Activated CD8-positive, alpha-beta T cell treated with anti-CD3 and anti-CD28 coated beads for 36 hours (primary cell): ENCODE measurements at regions not wholly inside any gene's neighbourhood (a gene's known extent, or its start where the extent isn't known, plus 50 kb on each side); places are given as distances from the start of the nearest gene placed in this dataset.

Experiments used
- ATAC-seq: fragments of 200-7000 bp; cut with Tn5 transposase; one replicate; pipeline ENCODE4 v1.10.0; 2021; ENCODE audit warnings: mild to moderate bottlenecking, moderate library complexity
- CTCF ChIA-PET: fragments of 350-600 bp; sonication (Branson Sonifier 250); formaldehyde crosslinking; loops from one replicate; lab custom pipeline; 2021; ENCODE audit warnings: antibody characterized with exemption; lab: Charles Lee
- POLR2A ChIA-PET: fragments of 350-600 bp; sonication (Branson Sonifier 250); formaldehyde crosslinking; loops from one replicate; lab custom pipeline; 2021; ENCODE audit warnings: antibody characterized with exemption; lab: Charles Lee
- DNase-seq: peaks from one replicate; pipeline ENCODE4 v3.0.0-alpha.2; 2020
- H3K27ac Mint-ChIP-seq: one replicate; pipeline ENCODE4 v1.8.0; 2021; ENCODE audit warnings: mild to moderate bottlenecking, mixed read lengths
- H3K27me3 Mint-ChIP-seq: one replicate; pipeline ENCODE4 v1.8.0; 2021; ENCODE audit warnings: mixed read lengths
- H3K36me3 Mint-ChIP-seq: one replicate; pipeline ENCODE4 v1.8.0; 2021; ENCODE audit warnings: low read depth, mixed read lengths
- H3K4me1 Mint-ChIP-seq: one replicate; pipeline ENCODE4 v1.8.0; 2021; ENCODE audit warnings: low read depth, mixed read lengths
- H3K4me3 Mint-ChIP-seq: one replicate; pipeline ENCODE4 v1.8.0; 2021; ENCODE audit warnings: mild to moderate bottlenecking, moderate library complexity, mixed read lengths
- H3K9me3 Mint-ChIP-seq: one replicate; pipeline ENCODE4 v1.8.0; 2021; ENCODE audit warnings: mixed read lengths
- intact Hi-C: fragments of 100-400 bp; cut with micrococcal nuclease; formaldehyde crosslinking; loops from one replicate; pipeline ENCODE4 v1.10.0; 2022
- TF ChIP-seq, protein P1 (sequence below): fragments of 200-600 bp; IDR thresholded peaks from one replicate; pipeline ENCODE4 v1.8.0; 2022; ENCODE audit warnings: antibody characterized with exemption, mild to moderate bottlenecking

- H3K9me3 Mint-ChIP-seq, result no peaks in the 10 kb centered on the region
- no peak for DNase-seq
- ATAC-seq, result no peak
- intact Hi-C loops, result no loop called here
- H3K27me3 Mint-ChIP-seq, result no peaks in the 10 kb centered on the region
- H3K36me3 Mint-ChIP-seq, result no peaks in the 10 kb centered on the region
- ChIA-PET POLR2A (no interaction called here), CTCF (no interaction called here)
- no peak overlapping the region for H3K4me3 Mint-ChIP-seq
- H3K27ac Mint-ChIP-seq, result no peak overlapping the region
- no peaks in the 10 kb centered on the region for H3K4me1 Mint-ChIP-seq
- TF ChIP-seq, protein P1, sequence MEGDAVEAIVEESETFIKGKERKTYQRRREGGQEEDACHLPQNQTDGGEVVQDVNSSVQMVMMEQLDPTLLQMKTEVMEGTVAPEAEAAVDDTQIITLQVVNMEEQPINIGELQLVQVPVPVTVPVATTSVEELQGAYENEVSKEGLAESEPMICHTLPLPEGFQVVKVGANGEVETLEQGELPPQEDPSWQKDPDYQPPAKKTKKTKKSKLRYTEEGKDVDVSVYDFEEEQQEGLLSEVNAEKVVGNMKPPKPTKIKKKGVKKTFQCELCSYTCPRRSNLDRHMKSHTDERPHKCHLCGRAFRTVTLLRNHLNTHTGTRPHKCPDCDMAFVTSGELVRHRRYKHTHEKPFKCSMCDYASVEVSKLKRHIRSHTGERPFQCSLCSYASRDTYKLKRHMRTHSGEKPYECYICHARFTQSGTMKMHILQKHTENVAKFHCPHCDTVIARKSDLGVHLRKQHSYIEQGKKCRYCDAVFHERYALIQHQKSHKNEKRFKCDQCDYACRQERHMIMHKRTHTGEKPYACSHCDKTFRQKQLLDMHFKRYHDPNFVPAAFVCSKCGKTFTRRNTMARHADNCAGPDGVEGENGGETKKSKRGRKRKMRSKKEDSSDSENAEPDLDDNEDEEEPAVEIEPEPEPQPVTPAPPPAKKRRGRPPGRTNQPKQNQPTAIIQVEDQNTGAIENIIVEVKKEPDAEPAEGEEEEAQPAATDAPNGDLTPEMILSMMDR, result no peak
These were observed 753.7 kb upstream of the AMOT start for GRCh38 chrX:113594123-113594841.

DNA sequence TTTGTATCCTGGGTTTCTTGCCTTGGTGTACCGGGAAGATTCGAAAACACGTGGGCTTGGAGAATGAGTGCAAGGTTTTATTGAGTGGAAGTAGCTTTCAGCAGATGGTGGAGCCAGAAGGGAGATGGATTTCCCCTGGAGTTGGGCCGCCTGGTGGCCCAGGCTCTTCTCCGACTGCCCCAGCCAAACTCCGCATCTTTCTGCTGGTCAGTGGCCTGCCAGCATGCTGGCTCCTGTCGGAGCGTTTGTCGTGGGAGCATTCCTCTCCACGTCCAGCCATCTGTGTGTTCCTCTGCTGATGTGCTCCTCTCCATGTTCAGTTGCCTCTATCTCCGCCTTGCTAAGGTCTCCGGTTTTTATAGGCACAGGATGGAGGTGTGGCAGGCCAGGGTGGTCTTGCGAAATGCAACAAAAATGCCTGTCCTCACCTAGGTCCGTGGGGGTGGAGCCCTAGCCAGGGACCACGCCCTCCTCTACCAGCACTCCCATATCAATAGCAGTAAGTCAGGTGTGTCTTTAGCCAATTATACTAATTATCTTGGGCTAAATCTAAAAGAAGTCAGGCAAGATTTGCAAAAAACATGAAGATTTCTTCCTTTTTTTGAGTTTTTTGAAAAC lies 745.8 kb upstream of the AMOT start:
- CTCF ChIA-PET, result no interaction called here
- POLR2A ChIA-PET, result no interaction called here

GRCh38 chrX:113580486-113580885 lies 739.9 kb upstream of the AMOT start:
- no peak for DNase-seq
- intact Hi-C loops, result no loop called here
- Mint-ChIP-seq H3K4me1 (no peaks in the 10 kb centered on the region), H3K36me3 (no peaks in the 10 kb centered on the region), H3K27ac (no peak overlapping the region), H3K27me3 (no peaks in the 10 kb centered on the region), H3K9me3 (no peaks in the 10 kb centered on the region), H3K4me3 (no peak overlapping the region)
- ChIA-PET POLR2A (no interaction called here), CTCF (no interaction called here)
- no peak for ATAC-seq
- TF ChIP-seq, protein P1, result no peak

More for the DNA sequence above, 745.8 kb upstream of the AMOT start:
- Mint-ChIP-seq H3K27me3 (no peaks in the 10 kb centered on the region), H3K27ac (no peak overlapping the region), H3K4me1 (no peaks in the 10 kb centered on the region), H3K9me3 (no peaks in the 10 kb centered on the region), H3K36me3 (no peaks in the 10 kb centered on the region), H3K4me3 (no peak overlapping the region)
- ATAC-seq (no peak), DNase-seq (no peak)
- intact Hi-C loops, result no loop called here
- TF ChIP-seq, protein P1, result no peak

DNA sequence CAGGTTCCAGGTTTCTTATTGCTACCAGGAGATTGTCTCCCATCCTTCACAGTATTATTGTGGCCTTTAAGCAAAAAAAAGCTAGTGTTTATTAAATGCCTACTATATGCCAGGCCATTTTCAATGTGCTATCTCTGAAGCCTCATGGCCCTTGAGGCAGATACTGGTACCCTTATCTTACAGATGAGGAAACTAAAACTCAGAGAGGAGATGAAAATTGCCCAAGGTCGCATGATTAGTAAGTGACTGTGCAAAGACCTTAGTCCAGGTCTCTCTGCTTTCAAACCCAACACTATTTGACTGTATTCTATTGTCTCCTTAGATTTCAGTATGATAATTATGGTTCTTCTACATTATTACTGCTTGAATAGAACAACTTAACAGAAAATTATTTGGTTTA lies 717.9 kb upstream of the AMOT start:
- DNase-seq (no peak), ATAC-seq (no peak)
- Mint-ChIP-seq H3K27ac (no peak overlapping the region), H3K4me1 (no peaks in the 10 kb centered on the region), H3K27me3 (no peaks in the 10 kb centered on the region), H3K9me3 (no peaks in the 10 kb centered on the region), H3K36me3 (no peaks in the 10 kb centered on the region), H3K4me3 (no peak overlapping the region)
- ChIA-PET CTCF (no interaction called here), POLR2A (no interaction called here)
- intact Hi-C loops, result no loop called here
- TF ChIP-seq, protein P1, result no peak

DNA sequence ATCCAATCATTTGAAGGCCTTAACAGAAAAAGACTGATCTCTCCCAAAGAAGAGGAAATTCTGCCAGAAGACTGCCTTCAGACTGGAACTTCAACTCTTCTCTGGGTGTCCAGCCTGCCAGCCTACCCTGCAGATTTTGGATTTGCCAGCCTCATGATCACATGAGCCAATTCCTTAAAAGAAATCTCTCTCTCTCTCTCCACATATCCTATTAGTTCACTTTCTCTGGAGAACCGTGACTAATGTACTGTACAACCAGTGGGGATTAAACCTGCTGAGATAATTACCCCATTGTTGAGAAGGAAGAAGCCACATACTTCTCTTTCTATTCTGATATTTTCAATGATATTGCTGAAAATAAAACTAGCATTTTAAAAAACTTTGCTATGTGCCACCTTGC lies 711.3 kb upstream of the AMOT start:
- Mint-ChIP-seq H3K36me3 (no peaks in the 10 kb centered on the region), H3K4me3 (no peak overlapping the region), H3K4me1 (no peaks in the 10 kb centered on the region), H3K9me3 (no peaks in the 10 kb centered on the region), H3K27ac (no peak overlapping the region), H3K27me3 (no peaks in the 10 kb centered on the region)
- POLR2A ChIA-PET, result no interaction called here
- DNase-seq (no peak), ATAC-seq (no peak)
- CTCF ChIA-PET, result no interaction called here
- TF ChIP-seq, protein P1, result no peak
- intact Hi-C loops, result no loop called here
